ENCODE measurements at regions not wholly inside any gene's neighbourhood (a gene's known extent, or its start where the extent isn't known, plus 50 kb on each side); places are given as distances from the start of the nearest gene placed in this dataset.

DNA sequence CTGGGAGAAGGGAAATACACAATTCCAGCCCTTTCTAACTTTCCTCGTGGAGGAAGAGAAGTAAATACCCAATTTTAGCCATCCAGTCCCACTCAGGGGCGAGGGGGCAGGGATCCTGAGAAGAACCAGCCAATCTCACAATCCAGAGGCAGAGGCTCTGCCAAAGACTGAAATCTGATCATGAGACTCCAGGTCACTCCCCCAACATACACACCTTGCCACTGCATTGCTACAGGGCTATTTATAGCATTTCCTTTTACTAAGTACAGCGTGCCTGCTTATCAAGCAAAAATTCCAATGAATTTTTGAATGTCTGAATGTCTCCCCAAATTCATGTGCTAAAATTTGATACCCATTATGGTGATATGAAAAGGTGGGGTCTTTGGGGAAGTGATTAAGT is 1687.5 kb downstream of the EFNB2 start:
- TF ChIP-seq, protein P1, sequence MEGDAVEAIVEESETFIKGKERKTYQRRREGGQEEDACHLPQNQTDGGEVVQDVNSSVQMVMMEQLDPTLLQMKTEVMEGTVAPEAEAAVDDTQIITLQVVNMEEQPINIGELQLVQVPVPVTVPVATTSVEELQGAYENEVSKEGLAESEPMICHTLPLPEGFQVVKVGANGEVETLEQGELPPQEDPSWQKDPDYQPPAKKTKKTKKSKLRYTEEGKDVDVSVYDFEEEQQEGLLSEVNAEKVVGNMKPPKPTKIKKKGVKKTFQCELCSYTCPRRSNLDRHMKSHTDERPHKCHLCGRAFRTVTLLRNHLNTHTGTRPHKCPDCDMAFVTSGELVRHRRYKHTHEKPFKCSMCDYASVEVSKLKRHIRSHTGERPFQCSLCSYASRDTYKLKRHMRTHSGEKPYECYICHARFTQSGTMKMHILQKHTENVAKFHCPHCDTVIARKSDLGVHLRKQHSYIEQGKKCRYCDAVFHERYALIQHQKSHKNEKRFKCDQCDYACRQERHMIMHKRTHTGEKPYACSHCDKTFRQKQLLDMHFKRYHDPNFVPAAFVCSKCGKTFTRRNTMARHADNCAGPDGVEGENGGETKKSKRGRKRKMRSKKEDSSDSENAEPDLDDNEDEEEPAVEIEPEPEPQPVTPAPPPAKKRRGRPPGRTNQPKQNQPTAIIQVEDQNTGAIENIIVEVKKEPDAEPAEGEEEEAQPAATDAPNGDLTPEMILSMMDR (IDR thresholded peaks at IDR 0.05) = no peak
- no peak for TF ChIP-seq POLR2A (IDR thresholded peaks at IDR 0.05)
